ENCODE measurements at regions not wholly inside any gene's neighbourhood (a gene's known extent, or its start where the extent isn't known, plus 50 kb on each side); places are given as distances from the start of the nearest gene placed in this dataset.

DNA sequence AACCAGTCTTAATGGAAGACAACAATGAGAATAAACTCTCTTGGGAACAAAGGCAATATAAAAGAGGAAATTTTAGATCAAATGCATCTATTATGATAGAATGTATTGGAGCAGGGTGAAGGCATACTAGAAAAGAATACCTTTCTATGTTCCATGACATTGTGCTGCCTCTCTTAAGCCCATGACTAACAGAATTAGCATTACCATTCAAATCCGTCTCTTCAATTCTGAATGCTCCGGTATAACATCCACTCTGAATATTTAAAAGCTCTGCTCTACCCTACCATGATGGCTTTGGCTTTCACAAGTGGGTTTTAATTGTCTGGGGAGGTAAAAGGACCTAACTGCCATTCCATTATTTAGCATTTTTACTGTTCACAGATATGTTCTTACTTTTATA, 1878.4 kb downstream of the ARAP2 start:
- H3K9me3 ChIP-seq (ENCODE audit: insufficient read depth in 2 of 2, low read depth in 1 of 2, low read length in 1 of 2) = no peaks in the 10 kb centered on the region
- no peak overlapping the region for H3K4me3 ChIP-seq (ENCODE audit: extremely low read depth in 1 of 4, insufficient read depth in 2 of 4, low read depth in 3 of 4, low read length in 4 of 4)
- no peak overlapping the region for H4K5ac ChIP-seq (ENCODE audit: insufficient read length, low read depth, low read length)
- H3K9ac ChIP-seq (replicated peaks in 1 of 4; ENCODE audit: extremely low read depth in 1 of 4, low read depth in 3 of 4, low read length in 3 of 4) = no peak overlapping the region
- H3K79me1 ChIP-seq (ENCODE audit: low read depth, low read length) = no peaks in the 10 kb centered on the region
- DNase-seq (ENCODE audit: low read depth in 1 of 2, low spot score in 2 of 2) = no peak
- ChIA-PET POLR2A (ENCODE audit: partially characterized antibody) (no interaction called here), CTCF (ENCODE audit: partially characterized antibody) (interaction anchor here (0.7 kb wide), 1 partner anchor 95 kb away, joined by 4 read pairs; no protein-coding TSS in a partner anchor)
- no peaks in the 10 kb centered on the region for H3K79me2 ChIP-seq (ENCODE audit: control insufficient read depth in 1 of 2, insufficient read depth in 2 of 2, low read length in 2 of 2)
- no peaks in the 10 kb centered on the region for H3K23me2 ChIP-seq (ENCODE audit: low read depth, low read length)
- H2BK15ac ChIP-seq (ENCODE audit: low read length) = no peak overlapping the region
- H4K91ac ChIP-seq (replicated peaks; ENCODE audit: insufficient read length, low read length) = no peak overlapping the region
- H3K14ac ChIP-seq (ENCODE audit: insufficient read length) = no peak overlapping the region
- H3K27ac ChIP-seq (ENCODE audit: low read depth, low read length) = no peak overlapping the region
- H3K4me2 ChIP-seq (ENCODE audit: insufficient read depth in 1 of 2, low read depth in 2 of 2, low read length in 2 of 2) = no peak overlapping the region
- H3K18ac ChIP-seq (ENCODE audit: extremely low read depth, low read length) = no peak overlapping the region
- no peak overlapping the region for H2BK12ac ChIP-seq (ENCODE audit: low read depth, low read length)
- no peak overlapping the region for H3K56ac ChIP-seq (replicated peaks; ENCODE audit: insufficient read length, low read depth, low read length)
- 77% methylated on average over 2 of the region's 2 CpGs; no CpG with 5 or more reads in 1 of the 2 experiments for WGBS, 2 experiments (ENCODE audit: extremely low coverage in 1 of 2, insufficient coverage in 1 of 2, insufficient read length in 1 of 2, insufficient replicate concordance in 2 of 2, low coverage in 1 of 2, low lambda C conversion rate in 2 of 2, missing lambda C conversion rate in 1 of 2)
- H2BK120ac ChIP-seq (replicated peaks; ENCODE audit: low read depth, low read length) = no peak overlapping the region
- H3K4me1 ChIP-seq (replicated peaks in 1 of 4; ENCODE audit: control insufficient read depth in 3 of 4, insufficient read depth in 4 of 4, low read length in 3 of 4) = no peaks in the 10 kb centered on the region
- no peak overlapping the region for H2AFZ ChIP-seq (ENCODE audit: low read length)
- no peak overlapping the region for H3K23ac ChIP-seq (ENCODE audit: insufficient read length)
- no peak overlapping the region for H4K8ac ChIP-seq (ENCODE audit: extremely low read depth, insufficient read depth, low read length)
- H3K4ac ChIP-seq (replicated peaks; ENCODE audit: insufficient read length, low read depth, low read length) = no peak overlapping the region
- no peaks in the 10 kb centered on the region for H3K36me3 ChIP-seq (ENCODE audit: control insufficient read depth in 2 of 4, insufficient read depth in 4 of 4, low read length in 3 of 4)
- no peaks in the 10 kb centered on the region for H4K20me1 ChIP-seq (replicated peaks in 1 of 2; ENCODE audit: control insufficient read depth in 1 of 2, insufficient read depth in 2 of 2, low read length in 2 of 2)
- H3K27me3 ChIP-seq (replicated peaks in 1 of 4; ENCODE audit: control insufficient read depth in 3 of 4, extremely low read depth in 1 of 4, insufficient read depth in 3 of 4, low read length in 3 of 4) = no peaks in the 10 kb centered on the region
- no peak overlapping the region for H2BK5ac ChIP-seq (ENCODE audit: low read depth, low read length)
- H2BK20ac ChIP-seq (ENCODE audit: low read length) = no peak overlapping the region
- H2AK5ac ChIP-seq (ENCODE audit: low read depth, low read length) = no peak overlapping the region
- FAIRE-seq = no peak
- no peak for TF ChIP-seq TBP (IDR thresholded peaks at IDR 0.05; ENCODE audit: low read depth, low read length)
- TF ChIP-seq POLR2AphosphoS5 (IDR thresholded peaks at IDR 0.05; ENCODE audit: low read depth, low read length) = no peak
- TF ChIP-seq BCL11A (IDR thresholded peaks at IDR 0.05; ENCODE audit: low read depth in 2 of 2, low read length in 2 of 2) = no peak
- TF ChIP-seq SP4 (IDR thresholded peaks at IDR 0.05; ENCODE audit: low read length) = no peak
- TF ChIP-seq POLR2A (IDR thresholded peaks at IDR 0.05; ENCODE audit: control extremely low read depth in 1 of 2, low read depth in 2 of 2, low read length in 2 of 2) = no peak
- no peak for TF ChIP-seq CEBPB (IDR thresholded peaks at IDR 0.05; ENCODE audit: low read depth, low read length)
- TF ChIP-seq SP1 (IDR thresholded peaks at IDR 0.05; ENCODE audit: low read depth, low read length) = no peak
- TF ChIP-seq HDAC2 (IDR thresholded peaks at IDR 0.05; ENCODE audit: borderline replicate concordance in 1 of 2, low read depth in 2 of 2, low read length in 2 of 2) = no peak
- TF ChIP-seq SRF (IDR thresholded peaks at IDR 0.05; ENCODE audit: low read depth, low read length) = no peak
- no peak for TF ChIP-seq NRF1 (IDR thresholded peaks at IDR 0.05; ENCODE audit: low read depth, low read length)
- no peak for TF ChIP-seq KDM5A (IDR thresholded peaks at IDR 0.05; ENCODE audit: low read length)
- TF ChIP-seq KDM4A (IDR thresholded peaks at IDR 0.05; ENCODE audit: low read depth, low read length, severe bottlenecking) = no peak
- TF ChIP-seq EGR1 (IDR thresholded peaks at IDR 0.05; ENCODE audit: borderline replicate concordance, low read depth, low read length) = no peak
- TF ChIP-seq, protein P1, sequence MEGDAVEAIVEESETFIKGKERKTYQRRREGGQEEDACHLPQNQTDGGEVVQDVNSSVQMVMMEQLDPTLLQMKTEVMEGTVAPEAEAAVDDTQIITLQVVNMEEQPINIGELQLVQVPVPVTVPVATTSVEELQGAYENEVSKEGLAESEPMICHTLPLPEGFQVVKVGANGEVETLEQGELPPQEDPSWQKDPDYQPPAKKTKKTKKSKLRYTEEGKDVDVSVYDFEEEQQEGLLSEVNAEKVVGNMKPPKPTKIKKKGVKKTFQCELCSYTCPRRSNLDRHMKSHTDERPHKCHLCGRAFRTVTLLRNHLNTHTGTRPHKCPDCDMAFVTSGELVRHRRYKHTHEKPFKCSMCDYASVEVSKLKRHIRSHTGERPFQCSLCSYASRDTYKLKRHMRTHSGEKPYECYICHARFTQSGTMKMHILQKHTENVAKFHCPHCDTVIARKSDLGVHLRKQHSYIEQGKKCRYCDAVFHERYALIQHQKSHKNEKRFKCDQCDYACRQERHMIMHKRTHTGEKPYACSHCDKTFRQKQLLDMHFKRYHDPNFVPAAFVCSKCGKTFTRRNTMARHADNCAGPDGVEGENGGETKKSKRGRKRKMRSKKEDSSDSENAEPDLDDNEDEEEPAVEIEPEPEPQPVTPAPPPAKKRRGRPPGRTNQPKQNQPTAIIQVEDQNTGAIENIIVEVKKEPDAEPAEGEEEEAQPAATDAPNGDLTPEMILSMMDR (IDR thresholded peaks at IDR 0.05; ENCODE audit: control extremely low read depth in 1 of 3, insufficient read depth in 1 of 3, low read depth in 1 of 3, low read length in 3 of 3) = no peak
